GM03348 (cell line): ENCODE measurements at regions not wholly inside any gene's neighbourhood (a gene's known extent, or its start where the extent isn't known, plus 50 kb on each side); places are given as distances from the start of the nearest gene placed in this dataset.

Experiments
- DNase-seq: peaks from one replicate; pipeline ENCODE4 v3.0.0; 2012; ENCODE audit warnings: low spot score

DNA sequence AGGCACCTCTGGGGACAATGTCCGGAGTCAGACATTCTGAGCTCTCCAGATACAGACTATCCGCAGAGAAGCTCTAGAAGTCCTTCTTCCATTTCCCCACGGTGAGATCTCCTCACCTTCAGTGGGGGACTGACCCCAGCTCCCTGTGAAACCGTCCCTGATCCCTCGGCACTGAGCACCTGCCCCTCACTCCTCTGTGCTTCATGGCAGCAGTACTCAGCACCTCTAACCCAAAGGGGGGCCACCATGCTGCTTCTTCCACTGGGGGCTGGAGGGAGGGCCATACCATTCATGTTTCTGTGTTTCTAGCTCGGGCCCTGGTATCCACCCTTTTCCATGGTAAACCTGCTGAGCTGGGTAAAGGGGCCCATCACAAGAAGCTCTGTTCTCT is 321.7 kb downstream of the BRD1 start:
- DNase-seq = no peak

DNA sequence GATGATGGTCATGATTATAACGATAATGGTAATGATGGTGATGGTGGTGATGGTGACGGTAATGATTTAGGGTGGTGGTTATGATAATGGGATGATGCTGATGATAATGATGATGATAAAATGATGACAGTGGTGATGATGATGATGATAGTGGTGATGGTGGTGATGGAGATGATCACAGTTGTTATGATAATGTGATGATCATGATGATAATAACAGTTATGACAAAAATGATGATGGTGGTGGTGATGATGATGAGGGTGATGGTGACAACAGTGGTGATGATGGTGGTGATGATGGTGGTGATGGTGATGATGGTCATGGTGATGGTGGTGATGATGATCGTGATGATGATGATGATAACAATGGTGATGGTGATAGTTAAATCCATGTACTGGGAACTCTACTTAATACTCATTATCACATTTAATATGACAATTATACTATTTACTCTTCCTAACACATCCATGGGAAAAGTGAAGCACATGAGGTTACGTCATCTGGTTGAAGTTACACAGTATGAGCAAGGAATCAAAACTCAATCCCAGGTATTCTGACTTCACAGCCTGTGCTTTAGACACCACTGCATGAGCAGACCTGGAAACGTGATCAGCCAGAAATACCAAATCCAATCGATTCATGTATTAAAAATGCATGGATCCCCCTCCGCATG is 322.2 kb downstream of the BRD1 start:
- no peak for DNase-seq

DNA sequence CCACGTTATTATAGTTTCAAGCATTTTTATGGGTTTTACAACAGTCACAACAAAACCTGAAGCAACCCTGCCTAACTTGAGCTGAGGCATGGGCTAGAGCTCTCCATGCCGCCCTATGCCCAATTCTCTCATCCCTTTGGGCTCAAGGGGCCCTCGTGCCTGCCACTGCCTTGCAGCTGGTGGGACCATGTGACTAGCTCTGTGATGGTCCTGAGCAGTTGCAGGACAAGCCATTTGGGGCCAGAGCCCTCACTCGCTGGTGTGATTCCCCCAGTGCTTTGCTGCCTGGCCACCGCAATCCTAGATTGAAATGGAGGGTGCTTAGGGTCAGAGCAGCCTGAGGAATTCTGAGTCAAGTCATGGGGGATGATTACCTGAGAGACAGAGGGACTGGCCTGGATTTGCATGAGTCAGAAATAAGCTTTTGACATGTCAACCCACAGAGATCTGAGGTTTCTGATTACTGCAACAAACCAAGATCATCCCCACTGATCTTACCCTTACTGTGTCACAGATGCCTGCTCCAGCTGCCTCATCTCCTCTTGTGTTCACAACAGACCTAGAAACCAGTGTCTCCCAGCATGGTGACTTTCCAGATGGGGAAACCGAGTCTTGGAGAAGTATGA is 323.7 kb downstream of the BRD1 start:
- no peak for DNase-seq

DNA sequence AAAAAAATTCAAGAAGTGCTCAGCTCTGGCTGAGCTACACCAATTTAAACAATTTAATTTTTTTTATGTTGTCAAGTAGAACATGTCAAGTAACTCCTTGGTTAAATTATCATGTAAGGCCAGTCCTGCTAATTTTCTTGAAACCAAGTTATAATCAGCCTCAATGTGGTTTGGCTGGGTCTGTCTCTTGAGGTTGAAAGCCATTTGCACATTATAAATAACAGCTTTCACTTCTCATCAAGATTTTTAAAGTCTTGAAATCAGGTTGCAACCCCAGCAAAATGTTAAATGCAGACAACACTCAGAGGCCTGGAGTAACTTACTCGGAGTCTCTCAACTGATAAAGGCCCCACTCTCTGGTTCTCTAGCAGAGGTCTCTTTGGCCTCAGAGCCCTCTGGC is 324.4 kb downstream of the BRD1 start:
- no peak for DNase-seq

DNA sequence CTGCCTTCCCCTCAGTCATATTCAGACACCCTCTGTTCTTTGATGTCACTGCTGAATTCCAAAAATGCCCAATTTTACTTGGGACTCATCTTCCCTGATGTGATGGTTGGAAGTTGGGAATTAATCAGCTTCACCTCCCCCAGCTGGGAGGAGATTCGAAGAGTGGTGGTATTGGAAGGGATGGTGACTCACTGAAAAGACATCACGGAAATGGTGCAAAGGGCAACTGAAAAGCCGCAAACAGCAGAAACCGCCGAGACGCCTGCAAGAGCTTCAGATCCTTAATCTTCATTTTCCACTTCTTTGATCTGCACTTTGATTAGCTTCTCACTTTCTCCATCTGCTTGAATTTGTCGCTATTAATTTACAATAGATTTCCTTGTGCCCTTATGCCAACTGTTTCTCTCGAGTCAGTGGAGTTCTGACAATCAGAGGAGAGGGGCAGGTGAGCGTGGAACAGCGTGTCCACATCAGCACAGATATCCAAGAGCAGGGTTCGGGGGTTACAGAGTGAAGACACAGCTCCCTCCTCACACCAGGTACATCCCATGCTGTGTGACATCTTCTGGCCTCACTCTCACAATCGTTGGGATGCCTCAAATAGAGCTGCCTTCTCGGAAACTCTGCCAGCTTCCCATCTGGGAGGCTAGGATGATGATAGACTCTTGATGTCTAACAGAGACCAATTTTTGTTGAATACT is 325.4 kb downstream of the BRD1 start:
- DNase-seq = no peak

DNA sequence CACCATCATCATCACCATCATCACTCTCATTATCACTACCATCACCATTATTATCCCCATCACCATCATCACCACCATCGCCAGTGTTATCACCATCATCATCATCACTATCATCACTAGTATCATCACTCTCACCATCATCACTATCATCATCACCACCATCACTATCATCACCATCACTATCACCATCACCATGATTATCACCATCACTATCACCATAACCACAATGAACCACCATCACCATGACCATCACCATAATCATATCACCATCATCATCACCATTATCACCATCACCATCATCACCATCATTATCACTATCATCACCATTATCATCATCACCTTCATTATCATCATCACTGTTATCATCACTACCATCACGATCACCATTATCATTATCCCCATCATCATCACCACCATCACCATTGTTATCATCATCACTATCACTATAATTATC is 326.7 kb downstream of the BRD1 start:
- DNase-seq = no peak

DNA sequence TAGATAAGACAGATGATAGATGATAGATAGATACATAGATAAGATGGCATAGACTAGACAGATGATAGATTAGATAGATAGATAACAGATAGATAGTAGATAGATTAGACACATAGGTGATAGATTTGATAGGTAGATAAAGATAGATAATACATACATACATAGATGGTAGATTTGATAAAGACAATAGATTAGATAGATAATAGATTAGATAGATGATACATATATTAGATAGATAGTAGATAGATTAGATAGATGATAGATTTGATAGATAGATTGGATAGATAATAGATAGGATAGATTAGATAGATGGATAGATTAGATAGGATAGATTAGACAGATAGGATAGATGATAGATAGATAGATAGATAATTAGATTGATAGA is 327.6 kb downstream of the BRD1 start:
- DNase-seq = no peak

DNA sequence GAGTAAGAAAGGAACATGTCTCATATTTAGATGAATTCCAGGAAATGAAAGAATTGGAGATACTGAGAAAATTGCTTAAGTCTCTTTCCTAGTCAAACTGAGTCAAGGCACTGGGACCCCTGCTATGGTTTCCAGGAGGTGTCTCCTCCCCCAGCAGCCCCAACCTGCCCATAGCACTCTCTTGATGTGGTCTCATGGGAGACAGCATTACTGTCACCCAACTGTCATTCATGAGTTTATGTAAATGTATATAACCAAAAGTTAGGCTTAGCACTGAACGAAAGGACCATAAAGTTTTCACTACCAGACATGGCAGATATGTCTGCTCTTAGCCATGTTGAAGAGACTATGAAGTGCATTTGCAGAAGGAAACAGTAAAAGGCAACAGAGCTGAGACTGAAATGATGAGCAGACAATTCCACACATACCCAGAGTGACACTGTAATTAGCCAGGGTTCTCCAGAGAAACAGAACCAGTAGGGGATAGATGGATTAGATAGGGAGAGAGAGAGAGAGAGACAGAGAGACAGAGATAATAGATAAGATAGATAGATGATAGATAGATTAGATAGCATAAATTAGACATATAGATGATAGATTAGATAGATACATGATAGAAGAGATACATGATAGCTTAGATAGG is 328.1 kb downstream of the BRD1 start:
- no peak for DNase-seq

DNA sequence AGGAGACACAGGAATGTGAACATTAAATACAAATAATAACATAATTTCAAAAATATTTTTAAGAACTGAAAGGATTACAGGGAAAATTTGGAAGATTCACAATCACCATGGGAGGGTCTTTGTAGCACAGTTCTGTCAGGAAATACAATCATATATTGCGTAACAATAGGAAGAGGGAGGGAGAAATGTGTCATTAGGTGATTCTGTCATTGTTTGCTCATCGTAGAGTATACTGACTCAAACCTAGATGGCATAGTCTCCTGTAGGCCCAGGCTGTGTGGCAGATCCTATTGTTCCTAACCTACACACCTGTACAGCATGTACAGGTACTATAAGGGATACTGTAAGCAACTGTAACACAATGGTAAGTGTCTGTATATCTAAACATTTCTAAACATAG is 330.4 kb downstream of the BRD1 start:
- DNase-seq = no peak

DNA sequence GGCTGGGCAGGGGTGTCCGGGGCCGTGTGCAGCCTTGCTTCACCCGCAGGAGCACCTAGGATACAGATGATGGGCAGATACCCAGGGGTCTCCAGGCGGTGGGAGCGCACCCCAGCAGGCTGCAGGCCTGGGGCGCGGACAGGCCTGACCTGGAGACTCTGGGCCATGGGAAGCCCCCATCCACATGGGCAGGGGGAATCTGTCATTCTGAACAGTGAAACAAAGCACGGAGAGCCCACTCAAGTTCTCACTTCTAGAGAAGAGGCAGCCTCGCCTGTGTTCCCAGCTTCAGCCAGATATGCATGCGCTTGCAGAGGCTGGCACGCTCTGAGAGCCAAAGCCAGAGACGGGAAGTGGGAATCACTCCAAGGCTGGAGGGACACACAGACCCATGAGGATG is 333.1 kb downstream of the BRD1 start:
- DNase-seq = no peak

DNA sequence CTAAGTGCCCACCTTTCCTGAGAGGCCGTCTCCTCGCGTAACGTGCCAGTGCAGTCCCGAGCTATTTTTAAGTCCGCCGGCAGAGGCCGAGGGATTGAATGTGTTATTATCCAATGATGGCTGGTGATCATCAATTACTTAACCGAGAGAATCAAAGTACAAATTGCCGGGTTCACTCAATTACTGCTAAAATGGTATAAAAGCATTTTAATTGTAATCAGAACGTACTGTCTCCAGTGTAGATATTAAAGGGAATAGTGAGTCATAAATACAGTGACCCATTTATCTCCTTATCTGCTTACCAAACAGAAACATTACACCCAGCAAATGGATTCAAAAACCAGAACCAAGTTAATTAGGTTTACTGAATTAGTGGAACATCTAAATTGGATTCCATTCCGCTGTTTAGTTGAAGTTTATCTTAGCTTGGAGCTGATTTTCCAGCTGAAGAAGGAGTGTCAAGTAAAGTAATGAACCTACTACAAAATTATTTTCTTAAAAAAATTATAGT is 334.9 kb downstream of the BRD1 start:
- DNase-seq = no peak

DNA sequence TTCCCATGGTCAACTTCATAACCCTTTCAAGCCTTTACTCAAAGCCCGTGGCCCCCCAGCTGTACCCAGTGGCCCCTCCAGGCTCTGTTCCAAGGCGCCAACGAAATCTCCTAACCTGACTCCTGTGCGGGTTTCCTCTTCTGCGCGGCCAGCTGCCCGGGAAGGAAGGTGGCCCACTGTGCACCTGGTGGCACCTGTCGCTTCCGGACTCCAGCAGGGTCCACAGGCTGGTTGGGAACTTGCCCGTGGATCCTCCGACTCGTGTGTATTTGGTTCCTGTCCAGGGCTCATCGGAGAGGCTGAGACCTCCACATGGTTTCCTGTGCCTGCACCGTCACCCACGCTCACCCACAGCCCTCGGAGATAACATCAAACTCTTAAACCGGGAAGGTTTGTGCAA is 335.4 kb downstream of the BRD1 start:
- DNase-seq = no peak

DNA sequence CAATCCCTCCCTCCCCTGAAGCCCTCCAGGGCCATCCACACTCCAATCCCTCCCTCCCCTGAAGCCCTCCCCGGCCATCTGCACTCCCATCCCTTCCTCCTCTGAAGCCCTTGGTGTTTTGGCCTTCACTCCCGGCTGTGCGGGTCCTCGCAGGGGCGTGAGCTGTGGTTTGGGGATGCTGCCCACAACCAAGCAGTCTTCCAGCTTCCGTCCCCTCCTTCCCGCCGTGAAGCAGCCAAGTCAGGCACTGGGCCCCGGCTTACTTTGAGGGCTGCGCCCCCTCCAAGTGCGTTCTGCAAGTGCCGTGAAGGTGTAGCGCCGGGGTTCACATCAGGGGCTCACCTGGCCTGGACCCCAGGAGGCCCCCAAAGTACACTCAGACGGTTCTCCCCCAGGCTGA is 335.9 kb downstream of the BRD1 start:
- DNase-seq = no peak

DNA sequence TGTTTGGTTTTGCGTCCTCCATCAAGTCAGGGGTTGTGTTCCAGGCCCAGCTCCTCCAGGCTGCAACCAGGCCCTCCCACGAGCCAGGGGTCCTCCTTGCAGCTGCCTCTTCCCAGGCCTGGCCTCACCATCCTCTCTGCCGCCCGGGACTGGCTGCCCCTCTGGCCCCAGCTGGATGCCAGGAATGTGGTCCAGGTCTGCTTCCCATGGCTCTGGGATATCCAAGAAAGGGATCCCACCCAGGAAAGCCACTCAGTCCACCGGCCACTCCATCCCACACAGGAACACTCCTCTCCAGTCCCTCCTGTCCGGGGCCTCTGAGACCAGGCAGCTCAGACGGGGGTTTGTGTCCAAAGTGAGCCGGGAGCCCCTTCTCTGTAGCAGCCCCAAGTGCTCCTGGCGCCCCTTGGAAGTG is 336.4 kb downstream of the BRD1 start:
- no peak for DNase-seq

DNA sequence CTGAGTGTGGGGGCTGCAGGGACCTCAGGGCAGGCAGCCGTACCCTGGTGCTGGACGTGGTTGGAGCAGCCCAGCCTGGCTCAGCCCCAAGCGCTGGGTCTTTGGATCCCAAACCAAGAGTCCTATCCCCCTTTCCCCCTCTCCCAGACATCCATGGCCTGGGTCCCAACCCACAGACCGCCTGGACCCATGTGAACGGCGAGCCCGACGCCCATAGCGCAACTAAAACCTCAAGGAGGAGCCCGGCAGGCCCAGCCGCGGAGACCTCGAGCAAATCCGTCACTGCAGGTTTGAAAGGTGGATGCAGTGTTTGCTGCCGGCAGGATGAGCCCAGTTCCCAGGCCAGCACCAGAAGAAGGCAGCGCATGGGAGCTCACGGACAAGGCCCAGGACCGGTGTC is 337.0 kb downstream of the BRD1 start:
- DNase-seq = no peak

DNA sequence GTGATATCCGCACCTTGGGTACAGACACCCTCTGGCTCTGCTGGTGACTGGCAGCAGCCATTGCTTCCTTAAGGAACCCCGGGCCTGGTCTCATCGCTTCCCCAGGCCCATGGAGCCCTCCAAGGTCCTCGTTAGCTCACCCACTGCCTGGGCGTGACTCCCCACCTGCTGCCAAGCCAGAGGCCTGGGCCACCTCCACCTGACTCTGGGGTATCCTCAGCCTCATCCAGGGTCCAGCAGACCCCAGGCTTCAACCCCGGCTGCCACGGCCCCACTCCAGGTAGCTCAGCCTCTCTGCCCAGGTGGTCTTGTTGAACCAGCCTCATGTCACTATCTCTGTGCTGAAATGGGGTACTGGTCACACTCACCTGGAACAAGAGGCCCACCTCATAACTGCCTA is 337.9 kb downstream of the BRD1 start:
- DNase-seq = no peak

DNA sequence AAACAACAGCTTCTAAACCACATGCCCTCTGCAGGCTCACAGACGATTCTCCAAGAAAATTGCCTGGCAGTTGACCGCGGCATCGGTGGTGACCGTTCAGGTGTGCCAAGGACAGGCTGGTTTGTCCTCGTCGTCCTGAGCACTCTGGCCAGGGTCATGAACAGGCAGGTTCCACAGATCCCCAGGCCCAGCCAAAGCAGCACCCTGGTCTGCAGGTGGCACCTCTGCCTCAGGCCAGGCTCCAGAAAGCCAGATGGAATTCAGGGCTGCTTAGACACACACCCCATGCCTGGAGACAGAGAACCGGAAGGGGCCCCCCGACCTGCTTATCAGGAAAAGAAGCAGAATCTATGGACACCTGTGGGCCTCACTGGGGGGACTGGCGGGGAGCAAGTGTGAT is 338.7 kb downstream of the BRD1 start:
- no peak for DNase-seq

DNA sequence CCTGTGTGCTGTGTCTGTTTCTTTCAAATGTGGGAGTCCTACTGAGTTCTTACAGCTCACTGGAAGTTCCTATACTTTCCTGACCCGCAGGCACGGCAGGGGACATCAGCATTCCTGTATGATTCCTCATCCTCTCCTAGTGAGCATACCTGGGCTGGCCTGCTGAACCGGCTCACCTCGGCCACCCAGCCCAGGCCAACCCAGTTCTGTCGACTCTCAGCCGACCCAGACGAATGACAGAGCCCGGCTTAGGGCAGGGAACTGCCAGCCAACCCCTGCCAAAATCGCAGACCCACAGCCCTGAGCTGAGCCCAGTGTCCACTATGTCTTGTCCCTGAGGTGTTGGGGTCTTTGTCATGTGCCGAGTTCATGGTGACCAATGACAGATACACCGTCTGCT is 339.7 kb downstream of the BRD1 start:
- DNase-seq = no peak

DNA sequence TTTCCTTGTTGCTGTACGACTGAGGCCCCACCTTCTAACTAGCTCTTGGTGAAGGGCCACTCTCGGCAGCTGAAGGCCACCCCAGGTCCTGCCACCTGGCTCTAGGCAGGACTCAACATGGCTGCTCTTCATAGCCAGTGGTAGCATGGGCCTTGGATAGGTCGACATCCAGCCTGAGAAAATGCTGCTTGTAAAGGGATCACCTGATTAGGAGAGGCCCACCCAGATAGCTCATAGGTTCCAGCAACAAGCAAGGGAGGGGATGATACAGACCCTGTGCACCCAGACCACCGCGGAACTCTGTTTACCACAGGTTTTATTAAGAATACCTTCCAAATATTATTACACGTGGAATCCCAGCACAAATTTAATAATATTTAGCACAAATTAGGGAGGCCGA is 341.4 kb downstream of the BRD1 start:
- no peak for DNase-seq

DNA sequence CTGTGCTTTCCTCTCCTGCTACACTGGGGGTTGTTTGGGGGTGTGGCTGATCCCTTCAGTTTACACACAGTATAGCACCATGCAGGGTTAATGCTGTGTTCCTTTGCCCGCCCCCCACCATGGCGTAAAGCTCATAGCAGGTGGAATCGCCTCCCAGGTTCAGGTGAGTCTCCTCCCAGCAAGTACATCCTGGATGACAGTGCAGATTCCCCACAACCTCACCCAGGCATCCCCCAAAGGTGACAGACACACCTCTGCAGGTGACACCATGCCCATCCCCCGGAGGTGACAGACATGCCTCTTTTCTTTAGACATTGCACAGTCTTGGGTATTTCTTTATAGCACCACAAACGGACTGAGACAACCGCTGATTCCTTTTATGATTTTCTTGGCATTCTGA is 343.7 kb downstream of the BRD1 start:
- DNase-seq = no peak

DNA sequence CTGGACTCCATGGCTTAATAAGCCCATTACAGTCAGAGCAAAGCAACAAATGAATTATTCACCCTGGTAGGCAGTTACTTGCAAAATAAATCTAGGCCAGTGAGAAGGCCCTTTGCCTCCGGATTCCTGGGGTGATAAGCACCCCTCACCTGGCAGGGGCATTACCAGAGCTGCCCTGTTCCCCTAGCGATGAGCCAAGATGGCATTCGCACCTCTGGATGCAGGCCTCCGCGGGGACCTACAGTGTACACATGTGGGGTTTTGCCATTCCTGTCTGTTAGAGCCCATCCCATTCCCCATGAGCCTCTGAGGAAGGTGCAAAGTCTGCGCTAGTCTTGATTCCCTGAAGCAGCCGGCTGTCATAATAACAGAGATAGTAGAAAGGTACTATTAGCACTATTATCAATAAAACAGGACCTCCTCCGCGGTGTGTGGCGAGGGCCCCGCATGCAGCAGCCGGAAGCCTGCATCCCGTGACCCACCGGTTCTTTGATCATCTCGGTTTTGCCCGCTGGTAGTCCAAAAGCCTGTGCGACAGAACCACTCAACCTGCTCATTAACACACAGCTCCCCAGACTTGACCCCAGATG is 344.3 kb downstream of the BRD1 start:
- no peak for DNase-seq

DNA sequence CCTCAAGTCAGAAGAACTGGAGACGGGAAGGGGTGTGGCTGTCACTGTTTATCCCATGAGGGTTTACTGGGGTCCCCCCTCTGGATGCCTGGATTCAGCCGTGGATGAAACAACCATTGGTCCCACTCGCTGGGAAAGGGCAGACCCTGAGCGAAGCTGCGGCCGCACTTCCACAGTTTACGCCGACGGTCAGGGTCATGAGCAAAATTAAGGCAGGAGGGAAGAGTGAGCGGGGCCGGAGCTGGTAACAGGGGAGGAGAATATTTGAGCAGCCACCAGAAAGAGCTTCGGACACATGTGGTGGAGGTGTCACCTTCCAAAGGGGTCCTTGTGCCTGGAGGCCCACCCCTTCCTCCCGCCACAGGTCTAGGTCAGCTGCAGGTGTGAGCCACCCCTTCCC is 344.9 kb downstream of the BRD1 start:
- no peak for DNase-seq
